ENCODE measurements at regions not wholly inside any gene's neighbourhood (a gene's known extent, or its start where the extent isn't known, plus 50 kb on each side); places are given as distances from the start of the nearest gene placed in this dataset.

- no peak for DNase-seq (ENCODE audit: low read depth in 1 of 2, low spot score in 1 of 2)
Observed at GRCh38 chr4:11736978-11737377, 308.3 kb upstream of the HS3ST1 start.

GRCh38 chr4:11735651-11736050, 307.0 kb upstream of the HS3ST1 start:
- DNase-seq (ENCODE audit: low read depth in 1 of 2, low spot score in 1 of 2) = no peak

GRCh38 chr4:11732155-11732554, 303.5 kb upstream of the HS3ST1 start:
- no peak for DNase-seq (ENCODE audit: low read depth in 1 of 2, low spot score in 1 of 2)

GRCh38 chr4:11730545-11730944, 301.9 kb upstream of the HS3ST1 start:
- DNase-seq (ENCODE audit: low read depth in 1 of 2, low spot score in 1 of 2) = no peak

GRCh38 chr4:11729548-11729947, 300.9 kb upstream of the HS3ST1 start:
- no peak for DNase-seq (ENCODE audit: low read depth in 1 of 2, low spot score in 1 of 2)

GRCh38 chr4:11727903-11728564, 299.3 kb upstream of the HS3ST1 start:
- no peak for DNase-seq (ENCODE audit: low read depth in 1 of 2, low spot score in 1 of 2)

GRCh38 chr4:11724731-11725130, 296.0 kb upstream of the HS3ST1 start:
- DNase-seq (ENCODE audit: low read depth in 1 of 2, low spot score in 1 of 2) = no peak

GRCh38 chr4:11722223-11722622, 293.5 kb upstream of the HS3ST1 start:
- DNase-seq (ENCODE audit: low read depth in 1 of 2, low spot score in 1 of 2) = no peak

- DNase-seq (ENCODE audit: low read depth in 1 of 2, low spot score in 1 of 2) = no peak
Observed at GRCh38 chr4:11720292-11720691, 291.6 kb upstream of the HS3ST1 start.

- DNase-seq (ENCODE audit: low read depth in 1 of 2, low spot score in 1 of 2) = no peak
Observed at GRCh38 chr4:11719879-11720278, 291.2 kb upstream of the HS3ST1 start.

- DNase-seq (ENCODE audit: low read depth in 1 of 2, low spot score in 1 of 2) = no peak
Observed at GRCh38 chr4:11715753-11716521, 287.2 kb upstream of the HS3ST1 start.

GRCh38 chr4:11710453-11711093, 281.9 kb upstream of the HS3ST1 start:
- no peak for DNase-seq (ENCODE audit: low read depth in 1 of 2, low spot score in 1 of 2)

- no peak for DNase-seq (ENCODE audit: low read depth in 1 of 2, low spot score in 1 of 2)
Observed at GRCh38 chr4:11704186-11704830, 275.6 kb upstream of the HS3ST1 start.

GRCh38 chr4:11702886-11703557, 274.3 kb upstream of the HS3ST1 start:
- no peak for DNase-seq (ENCODE audit: low read depth in 1 of 2, low spot score in 1 of 2)

GRCh38 chr4:11701966-11702725, 273.5 kb upstream of the HS3ST1 start:
- DNase-seq (ENCODE audit: low read depth in 1 of 2, low spot score in 1 of 2) = no peak

GRCh38 chr4:11700751-11701226, 272.1 kb upstream of the HS3ST1 start:
- DNase-seq (ENCODE audit: low read depth in 1 of 2, low spot score in 1 of 2) = no peak

- no peak for DNase-seq (ENCODE audit: low read depth in 1 of 2, low spot score in 1 of 2)
Observed at GRCh38 chr4:11698846-11699590, 270.3 kb upstream of the HS3ST1 start.

GRCh38 chr4:11698033-11698432, 269.3 kb upstream of the HS3ST1 start:
- no peak for DNase-seq (ENCODE audit: low read depth in 1 of 2, low spot score in 1 of 2)

- DNase-seq (ENCODE audit: low read depth in 1 of 2, low spot score in 1 of 2) = no peak
Observed at GRCh38 chr4:11693693-11694092, 265.0 kb upstream of the HS3ST1 start.

- DNase-seq (ENCODE audit: low read depth in 1 of 2, low spot score in 1 of 2) = no peak
Observed at GRCh38 chr4:11691236-11691635, 262.5 kb upstream of the HS3ST1 start.

All from activated CD4-positive, alpha-beta T cell treated with anti-CD3 and anti-CD28 coated beads, Interleukin-2, amount 50 U/mL, for 24 hours (primary cell).